GM18873 (cell line): ENCODE measurements at regions not wholly inside any gene's neighbourhood (a gene's known extent, or its start where the extent isn't known, plus 50 kb on each side); places are given as distances from the start of the nearest gene placed in this dataset.
"Not testable (repeated sequence)": the region's sequence is repeated elsewhere in the genome, so short reads cannot be mapped to it uniquely, and the experiment has no call there.

Source experiments
- ATAC-seq: cut with Tn5 transposase; IDR thresholded peaks from one replicate; pipeline ENCODE4 v1.9.1; 2021; ENCODE audit warnings: mild to moderate bottlenecking, moderate library complexity, moderate number of reproducible peaks; ENCODE audit not compliant: unreplicated experiment, low FRiP score

DNA sequence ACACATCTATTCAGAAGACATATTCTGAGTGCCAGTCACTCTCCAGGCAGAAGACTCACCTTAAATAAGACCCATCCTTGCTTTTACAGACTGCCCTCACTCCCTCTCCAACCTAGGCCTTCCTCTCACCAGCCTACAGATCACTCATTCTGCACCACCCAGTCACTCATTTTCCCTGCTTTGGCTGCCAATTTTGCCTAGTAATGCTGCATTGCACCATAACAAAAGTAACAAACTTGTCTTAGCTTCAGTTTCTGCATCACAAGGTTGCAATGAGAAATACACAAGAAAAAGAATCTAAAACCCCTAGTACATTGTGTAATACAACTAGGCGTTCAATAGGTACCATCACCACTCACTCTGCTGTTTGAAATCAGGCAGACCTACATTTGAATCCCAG, 292.4 kb downstream of the PLPP3 start:
- ATAC-seq, result no peak

DNA sequence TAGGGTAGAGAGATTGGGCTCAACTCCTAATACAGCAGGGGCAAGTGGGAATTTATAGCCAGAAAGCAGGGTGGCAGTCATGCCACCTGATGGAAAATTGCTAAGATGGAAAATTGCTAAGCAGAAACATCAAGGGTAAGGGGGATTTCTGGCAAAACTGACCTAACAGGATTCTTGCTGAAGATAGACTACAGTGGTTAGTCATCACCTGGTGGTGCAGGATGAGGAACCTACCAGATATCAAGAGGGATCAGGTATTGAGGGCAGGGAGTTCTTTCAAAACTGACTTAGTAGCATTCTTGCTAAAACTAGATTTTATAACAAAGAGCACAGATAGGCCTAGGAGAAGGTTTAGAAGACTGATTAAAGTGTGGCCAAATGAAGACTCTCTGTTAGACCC, 292.9 kb downstream of the PLPP3 start:
- no peak for ATAC-seq

DNA sequence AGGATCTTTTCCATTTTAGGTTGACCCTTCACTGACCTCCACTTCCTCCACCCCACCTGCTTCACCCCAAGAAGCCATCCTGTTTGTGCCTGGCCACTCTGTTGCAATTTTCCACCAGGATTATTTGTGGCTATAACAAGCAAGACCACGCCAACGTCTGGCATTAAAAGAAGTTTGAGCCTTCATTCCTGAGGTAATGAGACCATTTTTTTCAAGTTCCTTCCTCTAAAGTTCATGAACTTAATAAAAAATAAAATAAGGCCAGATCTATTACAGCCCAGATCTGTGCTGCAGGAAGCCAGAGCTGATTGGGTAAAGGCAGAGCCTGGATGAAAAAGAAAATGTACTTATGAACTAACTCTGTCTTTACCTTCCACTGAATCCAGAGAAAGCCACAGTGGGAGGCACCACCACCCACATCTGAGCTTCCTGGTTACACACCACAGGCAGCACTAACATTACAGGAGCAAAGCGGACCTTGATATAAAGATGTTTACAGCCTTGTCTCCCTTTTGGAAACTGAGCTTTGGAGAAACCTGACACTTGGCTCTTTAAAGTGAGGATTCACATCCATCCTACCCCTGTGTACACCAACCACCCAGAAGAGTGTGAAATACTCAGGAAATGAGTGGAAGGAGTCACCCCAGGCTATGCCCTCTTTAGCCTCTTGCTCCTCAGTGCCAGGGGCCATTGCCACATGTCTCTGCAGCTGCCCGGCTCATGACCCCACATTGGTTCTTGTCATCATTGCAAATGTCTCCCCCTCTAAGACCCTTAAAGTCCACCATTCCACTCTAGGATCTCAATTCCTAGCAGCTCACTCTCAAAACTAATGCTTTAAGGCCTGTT, 293.6 kb downstream of the PLPP3 start:
- ATAC-seq, result no peak

DNA sequence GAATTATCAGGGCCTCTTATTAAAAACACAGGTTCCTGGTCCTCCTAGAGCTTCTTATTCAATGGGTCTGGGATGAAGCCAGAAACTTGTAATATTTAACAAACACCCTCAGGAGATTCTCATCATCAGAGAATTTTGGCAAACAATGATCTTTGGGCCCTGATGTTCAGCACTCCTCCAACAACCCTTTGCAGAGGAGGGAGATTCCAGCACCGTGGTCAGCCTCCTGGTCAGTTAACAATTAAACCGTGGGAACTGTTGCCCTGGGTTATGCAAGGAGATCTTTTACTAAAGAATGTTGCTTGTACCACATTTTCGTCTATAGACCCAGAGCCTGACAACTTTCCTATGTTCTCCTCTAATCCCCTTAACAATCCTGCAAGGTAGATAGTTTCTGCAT, 294.4 kb downstream of the PLPP3 start:
- no peak for ATAC-seq

DNA sequence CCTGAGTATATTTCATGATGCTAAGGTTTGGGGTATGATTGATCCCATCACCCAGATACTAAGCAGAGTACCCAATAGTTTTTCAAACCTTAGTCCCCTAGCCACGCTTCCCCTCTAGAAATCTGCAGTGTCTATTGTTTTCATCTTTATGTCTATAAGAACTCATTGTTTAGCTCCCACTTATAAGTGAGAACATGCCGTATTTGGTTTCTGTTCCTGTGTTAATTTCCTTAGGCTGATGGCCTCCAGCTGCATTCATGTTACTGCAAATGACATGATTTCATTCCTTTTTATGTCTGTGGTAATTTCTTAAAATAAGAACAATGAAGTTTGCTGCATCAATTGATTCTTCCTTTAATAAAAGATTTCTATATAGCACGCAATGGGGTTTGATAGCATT, 301.3 kb downstream of the PLPP3 start:
- no peak for ATAC-seq

GRCh38 chr1:56268519-56269140, 310.7 kb downstream of the PLPP3 start:
- ATAC-seq, result no peak

GRCh38 chr1:56267611-56268010, 311.8 kb downstream of the PLPP3 start:
- no peak for ATAC-seq

DNA sequence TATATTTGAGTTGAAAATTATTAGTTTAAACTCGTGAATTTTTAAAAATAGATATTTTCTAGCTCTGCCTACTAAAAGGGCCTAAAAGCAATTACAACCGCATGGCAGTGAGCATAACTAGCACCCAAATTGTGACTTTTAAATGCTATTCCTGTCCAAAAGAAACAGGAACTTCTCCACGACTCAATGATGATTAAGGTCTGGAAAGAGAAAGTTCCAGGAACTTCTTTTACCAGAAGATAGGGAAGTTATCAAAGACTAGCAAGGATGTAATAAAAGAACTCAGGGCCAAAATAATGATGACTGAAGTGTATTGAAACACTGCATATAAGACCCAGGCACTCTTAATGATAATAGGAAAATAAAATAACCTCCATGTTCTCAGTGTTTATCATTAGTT, 313.0 kb downstream of the PLPP3 start:
- no peak for ATAC-seq

DNA sequence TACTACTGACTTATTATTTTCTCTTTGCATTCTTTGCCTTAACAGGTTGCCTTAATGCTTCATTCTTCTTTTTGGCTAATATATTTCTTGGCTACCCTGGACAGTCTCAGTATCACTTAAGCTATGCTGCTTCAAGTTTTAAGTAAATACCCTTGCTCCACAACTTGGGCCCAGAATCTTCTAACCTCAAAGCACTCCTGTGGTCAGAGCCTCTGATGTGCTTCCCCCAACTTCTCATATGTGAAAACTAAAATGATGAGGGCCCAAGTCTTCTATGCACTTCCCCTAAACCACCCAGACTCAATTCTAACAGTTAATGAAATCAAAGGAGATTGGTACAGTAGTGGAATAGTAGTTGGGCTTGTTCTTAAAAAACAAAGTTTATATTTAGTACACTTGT, 314.1 kb downstream of the PLPP3 start:
- no peak for ATAC-seq

- no peak for ATAC-seq
Measured at GRCh38 chr1:56263908-56264307, 315.5 kb downstream of the PLPP3 start.

DNA sequence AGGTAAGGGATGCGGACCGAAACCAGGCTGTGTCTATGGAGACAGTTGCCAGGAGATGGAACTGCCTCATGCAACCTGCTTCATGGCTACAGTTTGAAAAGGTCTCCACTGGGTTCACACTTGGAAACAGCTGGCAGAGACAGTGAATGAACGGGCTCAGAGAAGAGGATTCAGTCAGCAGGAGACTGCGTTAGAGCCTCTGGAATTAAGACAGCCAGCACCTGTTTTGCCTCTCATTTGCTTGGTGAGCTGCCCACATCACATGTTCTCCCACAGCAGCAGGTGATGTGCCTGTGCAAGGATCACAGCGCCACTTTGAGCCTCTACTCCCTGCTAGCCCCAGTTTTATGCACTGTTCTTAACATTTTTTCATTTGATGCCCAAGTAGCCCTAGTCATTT, 321.0 kb downstream of the PLPP3 start:
- ATAC-seq, result no peak

- no peak for ATAC-seq
Measured at GRCh38 chr1:56257726-56258125, 321.6 kb downstream of the PLPP3 start.

DNA sequence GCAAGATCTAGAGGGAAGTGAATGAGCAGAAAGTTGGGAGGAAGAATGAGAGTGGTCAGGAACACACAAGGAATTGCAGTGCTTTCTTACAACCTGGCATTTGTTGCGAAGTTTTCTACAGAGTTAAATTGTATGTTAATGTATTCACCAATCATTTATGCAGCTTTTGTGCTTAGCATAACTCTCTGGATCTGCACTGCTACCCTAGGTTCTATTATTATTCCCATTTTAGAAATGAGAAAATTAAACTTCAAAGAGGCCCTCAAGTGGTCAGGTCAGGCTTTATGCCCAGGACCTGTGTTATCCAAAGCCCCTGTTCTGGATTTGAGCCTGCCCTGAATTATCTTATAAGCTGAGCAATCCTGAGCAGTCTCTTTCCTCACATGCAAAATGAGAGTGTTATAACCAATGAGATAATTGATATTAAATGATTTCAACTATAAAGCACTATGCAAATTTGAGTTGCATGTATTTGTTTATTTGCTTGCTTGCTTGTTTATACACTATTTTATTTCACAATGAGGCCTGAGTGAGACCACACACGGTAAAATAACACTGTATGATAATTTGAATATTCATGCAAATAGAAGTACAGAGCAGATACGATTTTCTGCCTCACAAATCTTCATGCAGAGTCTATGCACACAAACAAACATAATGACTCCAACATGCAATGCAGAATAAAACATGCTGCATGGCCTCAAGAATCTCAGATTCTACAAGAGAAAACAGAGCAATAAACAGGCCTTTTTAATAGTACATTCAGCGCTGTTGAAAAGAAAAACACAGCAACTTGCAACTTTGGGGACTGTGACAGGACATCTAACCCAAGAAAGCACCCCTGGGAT, 323.0 kb downstream of the PLPP3 start:
- ATAC-seq, result no peak

GRCh38 chr1:56255516-56256152, 323.7 kb downstream of the PLPP3 start:
- no peak for ATAC-seq

GRCh38 chr1:56254130-56254529, 325.2 kb downstream of the PLPP3 start:
- no peak for ATAC-seq

GRCh38 chr1:56250809-56251208, 328.6 kb downstream of the PLPP3 start:
- ATAC-seq, result no peak

DNA sequence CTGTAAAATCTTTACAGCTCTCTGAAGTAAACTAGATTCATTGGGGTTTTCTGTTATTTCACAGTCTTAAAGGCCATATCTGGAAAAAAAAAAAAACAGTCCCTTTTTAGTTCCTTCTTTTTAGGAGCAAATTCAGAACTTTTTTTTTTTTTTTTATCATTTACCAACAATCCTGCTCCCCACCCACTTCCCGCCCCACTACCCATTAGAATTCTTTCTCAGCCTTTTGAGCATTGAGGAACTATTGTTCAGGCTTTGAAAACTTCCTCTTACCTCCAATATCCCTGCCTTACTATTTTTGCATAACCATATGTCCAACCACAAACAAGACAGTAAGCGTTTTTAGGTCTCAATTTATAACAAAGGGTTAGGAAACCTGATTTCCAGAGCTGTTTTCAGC, 330.1 kb downstream of the PLPP3 start:
- no peak for ATAC-seq

GRCh38 chr1:56248138-56248537, 331.2 kb downstream of the PLPP3 start:
- ATAC-seq, result no peak

DNA sequence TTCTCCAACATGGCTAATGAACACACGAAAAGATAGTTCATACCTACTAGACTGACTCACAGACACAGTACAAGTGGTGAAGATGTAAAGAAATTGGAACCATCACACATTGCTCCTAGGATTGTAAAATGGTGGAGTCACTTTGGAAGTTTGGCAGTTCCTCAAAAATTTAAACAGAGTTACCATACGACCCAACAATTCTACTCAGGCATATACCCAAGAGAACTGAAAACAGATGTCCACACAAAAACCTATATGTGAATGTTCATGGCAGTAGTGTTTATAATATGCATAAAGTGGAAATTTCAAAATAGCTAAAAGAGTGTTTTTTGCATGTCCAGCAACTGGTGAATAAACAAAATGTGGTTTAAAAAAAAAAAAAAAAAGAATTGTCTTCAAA, 332.6 kb downstream of the PLPP3 start:
- ATAC-seq, result not testable (repeated sequence)

GRCh38 chr1:56240400-56240799, 339.0 kb downstream of the PLPP3 start:
- no peak for ATAC-seq
